GM12878 (cell line): ENCODE measurements at regions not wholly inside any gene's neighbourhood (a gene's known extent, or its start where the extent isn't known, plus 50 kb on each side); places are given as distances from the start of the nearest gene placed in this dataset.

Experiments used
- ATAC-seq: fragments of 200-7000 bp; cut with Tn5 transposase; 3 replicates; pipeline ENCODE4 v1.9.1; 2020; ENCODE audit warnings: mild to moderate bottlenecking, moderate library complexity
- BruUV-seq: library from RNA; stranded (reverse); fragments of 400-500 nt; replicated peaks from 2 replicates; lab custom pipeline; 2021; lab: Mats Ljungman, UMichigan
- CTCF ChIA-PET: fragments of 300-600 bp; sonication (Branson Sonifier 250); formaldehyde crosslinking; extraction: SDS; loops from one replicate; lab custom pipeline; 2021; ENCODE audit warnings: inconsistent platforms; lab: Yijun Ruan, JAX
- POLR2A ChIA-PET: fragments of 350-600 bp; formaldehyde crosslinking; extraction: SDS; loops from one replicate; lab custom pipeline; 2021; ENCODE audit warnings: inconsistent platforms; lab: Charles Lee
- RAD21 ChIA-PET: fragments of 300-600 bp; sonication (Branson Sonifier 250); formaldehyde crosslinking; loops from one replicate; lab custom pipeline; 2023; ENCODE audit warnings: antibody characterized with exemption; ENCODE audit not compliant: unreplicated experiment; lab: Charles Lee
- SMC1A ChIA-PET: fragments of 300-600 bp; sonication (Branson Sonifier 250); formaldehyde crosslinking; loops from one replicate; lab custom pipeline; 2023; ENCODE audit not compliant: unreplicated experiment, uncharacterized antibody; lab: Charles Lee
- DNase-seq: peaks from one replicate; pipeline ENCODE4 v3.0.0-alpha.2; 2011; ENCODE audit warnings: low read depth, low spot score
- FAIRE-seq: peaks from 3 replicates; lab custom pipeline; 2011; peaks lifted over from hg19 to GRCh38; lab: Jason Lieb, UNC
- H2AFZ ChIP-seq: 2 replicates; pipeline ENCODE4 v1.6.0; 2011; ENCODE audit warnings: low read depth, low read length, control low read depth; ENCODE audit not compliant: control insufficient read depth
- H3K27ac ChIP-seq: 2 replicates; pipeline ENCODE4 v1.5.1; 2011; ENCODE audit warnings: control low read depth; ENCODE audit not compliant: control insufficient read depth, insufficient read depth
- H3K27me3 ChIP-seq, 2 experiments: replicated peaks in 1 of 2; 2 replicates each; pipeline versions ENCODE4 v1.6.0 to v1.6.1; 2011; ENCODE audit warnings: low read length in 1 of 2; ENCODE audit not compliant: control insufficient read depth in 2 of 2, insufficient read depth in 2 of 2
- H3K36me3 ChIP-seq, 2 experiments: 2 replicates each; pipeline ENCODE4 v1.5.1; 2011; ENCODE audit warnings: low read length in 1 of 2; ENCODE audit not compliant: control insufficient read depth in 2 of 2, insufficient read depth in 2 of 2
- H3K4me1 ChIP-seq: 2 replicates; pipeline ENCODE4 v1.6.1; 2011; ENCODE audit warnings: mild to moderate bottlenecking, low read length, moderate library complexity, mixed read lengths; ENCODE audit not compliant: control insufficient read depth, insufficient read depth
- H3K4me2 ChIP-seq: 2 replicates; pipeline ENCODE4 v1.6.0; 2011; ENCODE audit warnings: control low read depth; ENCODE audit not compliant: control insufficient read depth, insufficient read depth
- H3K4me3 ChIP-seq: fragments of 200-600 bp; sonication (generic); 2 replicates; pipeline ENCODE4 v1.5.1; 2016
- H3K79me2 ChIP-seq: 2 replicates; pipeline ENCODE4 v1.6.0; 2011; ENCODE audit warnings: low read length; ENCODE audit not compliant: control insufficient read depth, insufficient read depth
- H3K9ac ChIP-seq: 2 replicates; pipeline ENCODE4 v1.8.0; 2011; ENCODE audit warnings: low read length, control low read depth, mixed read lengths; ENCODE audit not compliant: control insufficient read depth, insufficient read depth
- H3K9me3 ChIP-seq: replicated peaks from 3 replicates; pipeline ENCODE4 v1.5.1; 2011; ENCODE audit warnings: mild to moderate bottlenecking, low read length; ENCODE audit not compliant: control insufficient read depth, insufficient read depth
- H4K20me1 ChIP-seq: 2 replicates; pipeline ENCODE4 v1.6.0; 2011; ENCODE audit not compliant: control insufficient read depth, insufficient read depth
- CBFB ChIP-seq: IDR thresholded peaks from 2 replicates; pipeline ENCODE4 v1.6.1; 2016; ENCODE audit warnings: antibody characterized with exemption, low read depth
- CHD1 ChIP-seq: IDR thresholded peaks from 2 replicates; pipeline ENCODE4 v1.6.1; 2012; ENCODE audit warnings: low read depth, low read length, improper control_type of control experiment
- ESRRA ChIP-seq: IDR thresholded peaks from 2 replicates; pipeline ENCODE4 v1.6.1; 2012; ENCODE audit warnings: mild to moderate bottlenecking, low read length, improper control_type of control experiment
- IRF4 ChIP-seq: IDR thresholded peaks from 2 replicates; pipeline ENCODE4 v1.6.1; 2011; ENCODE audit warnings: low read depth, low read length
- MYB ChIP-seq: fragments of 150-350 bp; IDR thresholded peaks from 2 replicates; pipeline ENCODE4 v1.6.1; 2014; ENCODE audit warnings: mild to moderate bottlenecking, low read depth, low read length, borderline replicate concordance
- NBN ChIP-seq: fragments of 450-650 bp; IDR thresholded peaks from 2 replicates; pipeline ENCODE4 v1.6.1; 2016
- NRF1 ChIP-seq: conservative IDR thresholded peaks from 2 replicates; pipeline ENCODE4 v1.6.1; 2011; ENCODE audit warnings: mild to moderate bottlenecking, low read depth, low read length, improper control_type of control experiment
- RAD21 ChIP-seq: IDR thresholded peaks from 2 replicates; pipeline ENCODE4 v1.6.1; 2011; ENCODE audit warnings: mild to moderate bottlenecking, low read depth, low read length, moderate library complexity; ENCODE audit not compliant: insufficient read depth
- SMARCA5 ChIP-seq: fragments of 450-650 bp; IDR thresholded peaks from 2 replicates; pipeline ENCODE4 v1.6.1; 2017; ENCODE audit warnings: mild to moderate bottlenecking
- SPI1 ChIP-seq: IDR thresholded peaks from 2 replicates; pipeline ENCODE4 v1.6.1; 2011; ENCODE audit warnings: low read depth, mild to moderate bottlenecking, low read length, moderate library complexity, borderline replicate concordance; ENCODE audit not compliant: insufficient read depth
- TBL1XR1 ChIP-seq: IDR thresholded peaks from 2 replicates; pipeline ENCODE4 v1.6.1; 2012; ENCODE audit warnings: low read depth, low read length, improper control_type of control experiment
- WRNIP1 ChIP-seq: IDR thresholded peaks from 2 replicates; pipeline ENCODE4 v1.6.1; 2011; ENCODE audit warnings: low read depth, low read length, improper control_type of control experiment, borderline replicate concordance
- ZNF207 ChIP-seq: fragments of 450-650 bp; IDR thresholded peaks from 2 replicates; pipeline ENCODE4 v1.6.1; 2014; ENCODE audit warnings: antibody characterized with exemption, mild to moderate bottlenecking, borderline replicate concordance
- ZNF592 ChIP-seq: fragments of 450-650 bp; IDR thresholded peaks from 2 replicates; pipeline ENCODE4 v1.6.1; 2017; ENCODE audit warnings: mild to moderate bottlenecking, moderate library complexity
- WGBS: methylation state at CpG from one replicate; pipeline ENCODE4 v1.1.6; 2016; ENCODE audit warnings: low lambda C conversion rate; ENCODE audit not compliant: insufficient replicate concordance, insufficient coverage; ENCODE audit errors: missing lambda C conversion rate; 5-methylcytosine and 5-hydroxymethylcytosine counted together
- in situ Hi-C: fragments of 300-500 bp; cut with MboI; formaldehyde crosslinking; loops from 9 replicates; pipeline ENCODE4 v1.14.3; 2018; ENCODE audit warnings: mixed read lengths
- intact Hi-C: fragments of 100-400 bp; cut with micrococcal nuclease; formaldehyde crosslinking; loops from one replicate; pipeline ENCODE4 v1.14.2; 2022; ENCODE audit not compliant: unreplicated experiment
- TF ChIP-seq, protein P1 (sequence below): IDR thresholded peaks from 2 replicates; pipeline ENCODE4 v1.6.1; 2012; ENCODE audit warnings: low read depth, low read length, improper control_type of control experiment
- TF ChIP-seq, protein P2 (sequence below): fragments of 450-650 bp; IDR thresholded peaks from 2 replicates; pipeline ENCODE4 v1.6.1; 2017; ENCODE audit warnings: antibody characterized with exemption, mild to moderate bottlenecking, moderate library complexity

- H3K4me2 ChIP-seq = no peak overlapping the region
- no peak for DNase-seq
- no peaks in the 10 kb centered on the region; a peak in 1 of 4 replicates for H3K27me3 ChIP-seq
- in situ Hi-C loops = no loop called here
- BruUV-seq = no TSS peak
- H3K9me3 ChIP-seq = no peaks in the 10 kb centered on the region
- TF ChIP-seq WRNIP1 (no peak), ZNF207 (no peak), IRF4 (no peak), ESRRA (no peak), RAD21 (no peak), CHD1 (no peak), NRF1 (no peak), MYB (no peak), TBL1XR1 (no peak), CBFB (no peak), SPI1 (no peak), NBN (no peak), SMARCA5 (no peak), ZNF592 (no peak)
- TF ChIP-seq, protein P1, sequence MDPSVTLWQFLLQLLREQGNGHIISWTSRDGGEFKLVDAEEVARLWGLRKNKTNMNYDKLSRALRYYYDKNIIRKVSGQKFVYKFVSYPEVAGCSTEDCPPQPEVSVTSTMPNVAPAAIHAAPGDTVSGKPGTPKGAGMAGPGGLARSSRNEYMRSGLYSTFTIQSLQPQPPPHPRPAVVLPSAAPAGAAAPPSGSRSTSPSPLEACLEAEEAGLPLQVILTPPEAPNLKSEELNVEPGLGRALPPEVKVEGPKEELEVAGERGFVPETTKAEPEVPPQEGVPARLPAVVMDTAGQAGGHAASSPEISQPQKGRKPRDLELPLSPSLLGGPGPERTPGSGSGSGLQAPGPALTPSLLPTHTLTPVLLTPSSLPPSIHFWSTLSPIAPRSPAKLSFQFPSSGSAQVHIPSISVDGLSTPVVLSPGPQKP = no peak
- TF ChIP-seq, protein P2, sequence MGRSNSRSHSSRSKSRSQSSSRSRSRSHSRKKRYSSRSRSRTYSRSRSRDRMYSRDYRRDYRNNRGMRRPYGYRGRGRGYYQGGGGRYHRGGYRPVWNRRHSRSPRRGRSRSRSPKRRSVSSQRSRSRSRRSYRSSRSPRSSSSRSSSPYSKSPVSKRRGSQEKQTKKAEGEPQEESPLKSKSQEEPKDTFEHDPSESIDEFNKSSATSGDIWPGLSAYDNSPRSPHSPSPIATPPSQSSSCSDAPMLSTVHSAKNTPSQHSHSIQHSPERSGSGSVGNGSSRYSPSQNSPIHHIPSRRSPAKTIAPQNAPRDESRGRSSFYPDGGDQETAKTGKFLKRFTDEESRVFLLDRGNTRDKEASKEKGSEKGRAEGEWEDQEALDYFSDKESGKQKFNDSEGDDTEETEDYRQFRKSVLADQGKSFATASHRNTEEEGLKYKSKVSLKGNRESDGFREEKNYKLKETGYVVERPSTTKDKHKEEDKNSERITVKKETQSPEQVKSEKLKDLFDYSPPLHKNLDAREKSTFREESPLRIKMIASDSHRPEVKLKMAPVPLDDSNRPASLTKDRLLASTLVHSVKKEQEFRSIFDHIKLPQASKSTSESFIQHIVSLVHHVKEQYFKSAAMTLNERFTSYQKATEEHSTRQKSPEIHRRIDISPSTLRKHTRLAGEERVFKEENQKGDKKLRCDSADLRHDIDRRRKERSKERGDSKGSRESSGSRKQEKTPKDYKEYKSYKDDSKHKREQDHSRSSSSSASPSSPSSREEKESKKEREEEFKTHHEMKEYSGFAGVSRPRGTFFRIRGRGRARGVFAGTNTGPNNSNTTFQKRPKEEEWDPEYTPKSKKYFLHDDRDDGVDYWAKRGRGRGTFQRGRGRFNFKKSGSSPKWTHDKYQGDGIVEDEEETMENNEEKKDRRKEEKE = no peak
- H3K27ac ChIP-seq = no peak overlapping the region
- FAIRE-seq = no peak
- no peak for ATAC-seq
- ChIA-PET SMC1A (interaction anchor here (0.5 to 1.1 kb wide), 2 partner anchors 38 to 196 kb away, joined by 3 read pairs; no protein-coding TSS in a partner anchor), RAD21 (interaction anchor here (0.6 to 0.7 kb wide), 2 partner anchors 13 to 176 kb away, joined by 3 read pairs; no protein-coding TSS in a partner anchor), POLR2A (no interaction called here), CTCF (interaction anchor here (1.9 kb wide), 1 partner anchor 13 kb away, joined by 4 read pairs; no protein-coding TSS in a partner anchor)
- H3K79me2 ChIP-seq = no peaks in the 10 kb centered on the region
- 0% methylated on average over 3 of the region's 3 CpGs for WGBS
- no peaks in the 10 kb centered on the region for H3K36me3 ChIP-seq
- H2AFZ ChIP-seq = no peak overlapping the region
- H3K9ac ChIP-seq = no peak overlapping the region
- no peak overlapping the region for H3K4me3 ChIP-seq
- no peaks in the 10 kb centered on the region for H4K20me1 ChIP-seq
- no peaks in the 10 kb centered on the region for H3K4me1 ChIP-seq
- intact Hi-C loops = no loop called here
These were observed 120.8 kb downstream of the PTCSC3 start for GRCh38 chr14:36055681-36056225.
